NCI-H2107 (cell line): ENCODE measurements at regions not wholly inside any gene's neighbourhood (a gene's known extent, or its start where the extent isn't known, plus 50 kb on each side); places are given as distances from the start of the nearest gene placed in this dataset.

Experiments used
- DNase-seq: peaks from one replicate; lab custom pipeline; 2025; lab: John Stamatoyannopoulos, UW

- DNase-seq = no peak
These were observed 1974.3 kb downstream of the EFNA5 start for GRCh38 chr5:105696440-105696839.

- no peak for DNase-seq
These were observed 1974.8 kb downstream of the EFNA5 start for GRCh38 chr5:105695941-105696340.

GRCh38 chr5:105689596-105689995 lies 1981.1 kb downstream of the EFNA5 start:
- DNase-seq = no peak

- DNase-seq = no peak
These were observed 1982.4 kb downstream of the EFNA5 start for GRCh38 chr5:105688227-105688792.

GRCh38 chr5:105687493-105687892 lies 1983.2 kb downstream of the EFNA5 start:
- no peak for DNase-seq

- no peak for DNase-seq
These were observed 1984.9 kb downstream of the EFNA5 start for GRCh38 chr5:105685884-105686283.

- no peak for DNase-seq
These were observed 1985.9 kb downstream of the EFNA5 start for GRCh38 chr5:105684799-105685198.

- DNase-seq = no peak
These were observed 1989.8 kb downstream of the EFNA5 start for GRCh38 chr5:105680858-105681475.

GRCh38 chr5:105677291-105677690 lies 1993.4 kb downstream of the EFNA5 start:
- no peak for DNase-seq

GRCh38 chr5:105670596-105670995 lies 2000.1 kb downstream of the EFNA5 start:
- no peak for DNase-seq

GRCh38 chr5:105663671-105664070 lies 2007.1 kb downstream of the EFNA5 start:
- DNase-seq = no peak

GRCh38 chr5:105659396-105659795 lies 2011.3 kb downstream of the EFNA5 start:
- no peak for DNase-seq

- no peak for DNase-seq
These were observed 2030.4 kb downstream of the EFNA5 start for GRCh38 chr5:105640328-105640727.

GRCh38 chr5:105639511-105639910 lies 2031.2 kb downstream of the EFNA5 start:
- DNase-seq = no peak

- no peak for DNase-seq
These were observed 2031.7 kb downstream of the EFNA5 start for GRCh38 chr5:105639068-105639467.

- DNase-seq = no peak
These were observed 2032.3 kb downstream of the EFNA5 start for GRCh38 chr5:105638437-105638836.

- no peak for DNase-seq
These were observed 2038.7 kb downstream of the EFNA5 start for GRCh38 chr5:105632043-105632442.

GRCh38 chr5:105630803-105631202 lies 2039.9 kb downstream of the EFNA5 start:
- DNase-seq = no peak

GRCh38 chr5:105619725-105620124 lies 2051.0 kb downstream of the EFNA5 start:
- no peak for DNase-seq

GRCh38 chr5:105617436-105618215 lies 2053.1 kb downstream of the EFNA5 start:
- DNase-seq = no peak

GRCh38 chr5:105616599-105616998 lies 2054.0 kb upstream of the NUDT12 start:
- DNase-seq = no peak

GRCh38 chr5:105602406-105602805 lies 2039.8 kb upstream of the NUDT12 start:
- peak; percentile 17 for DNase-seq

- no peak for DNase-seq
These were observed 2030.6 kb upstream of the NUDT12 start for GRCh38 chr5:105593011-105593760.
